IPS-20b (cell line): ENCODE measurements at regions not wholly inside any gene's neighbourhood (a gene's known extent, or its start where the extent isn't known, plus 50 kb on each side); places are given as distances from the start of the nearest gene placed in this dataset.
"Not testable (repeated sequence)": the region's sequence is repeated elsewhere in the genome, so short reads cannot be mapped to it uniquely, and the experiment has no call there.

Source experiments
- H3K27ac ChIP-seq: one replicate; pipeline ENCODE4 v1.5.1; 2013; ENCODE audit warnings: low read length
- H3K27me3 ChIP-seq: 2 replicates; pipeline ENCODE4 v1.6.1; 2013; ENCODE audit warnings: mild to moderate bottlenecking, low read length, inconsistent platforms; ENCODE audit not compliant: insufficient read depth
- H3K36me3 ChIP-seq: 2 replicates; pipeline ENCODE4 v1.6.1; 2013; ENCODE audit warnings: low read depth, mild to moderate bottlenecking, inconsistent platforms, low read length, moderate library complexity; ENCODE audit not compliant: insufficient read depth
- H3K4me1 ChIP-seq: 2 replicates; pipeline ENCODE4 v1.6.1; 2013; ENCODE audit warnings: mild to moderate bottlenecking, control low read depth, inconsistent platforms, low read length, moderate library complexity; ENCODE audit not compliant: insufficient read depth
- H3K4me3 ChIP-seq: 2 replicates; pipeline ENCODE4 v1.5.1; 2013; ENCODE audit warnings: mild to moderate bottlenecking, low read length, inconsistent platforms
- H3K9ac ChIP-seq: 2 replicates; pipeline ENCODE4 v1.6.1; 2013; ENCODE audit warnings: low read depth, mild to moderate bottlenecking, inconsistent platforms, low read length, moderate library complexity
- H3K9me3 ChIP-seq: 2 replicates; pipeline ENCODE4 v1.6.1; 2013; ENCODE audit warnings: mild to moderate bottlenecking, low read depth, low read length, inconsistent platforms; ENCODE audit not compliant: insufficient read depth

GRCh38 chr16:85279825-85280545 is 167.7 kb upstream of the CIBAR2 start:
- H3K4me1 ChIP-seq, result peaks cover 6% of the 10 kb centered on the region; the same call in 1 of the 2 replicates
- H3K27ac ChIP-seq, result no peak overlapping the region
- no peaks in the 10 kb centered on the region for H3K36me3 ChIP-seq
- no peak overlapping the region; the same call in 1 of the 2 replicates for H3K9ac ChIP-seq
- no peaks in the 10 kb centered on the region for H3K9me3 ChIP-seq
- peaks cover 8% of the 10 kb centered on the region; the same call in 1 of the 2 replicates for H3K27me3 ChIP-seq
- H3K4me3 ChIP-seq, result no peak overlapping the region

GRCh38 chr16:85281181-85281580 is 168.9 kb upstream of the CIBAR2 start:
- Histone ChIP-seq H3K9ac (no peak overlapping the region), H3K9me3 (no peaks in the 10 kb centered on the region), H3K27me3 (peaks cover 11% of the 10 kb centered on the region; the same call in 1 of the 2 replicates), H3K27ac (no peak overlapping the region), H3K36me3 (no peaks in the 10 kb centered on the region), H3K4me1 (peaks cover 6% of the 10 kb centered on the region; the same call in 1 of the 2 replicates), H3K4me3 (no peak overlapping the region)

- no peaks in the 10 kb centered on the region for H3K9me3 ChIP-seq
- peaks cover 3% of the 10 kb centered on the region; the same call in 1 of the 2 replicates for H3K4me1 ChIP-seq
- no peak overlapping the region for H3K27ac ChIP-seq
- H3K36me3 ChIP-seq, result no peaks in the 10 kb centered on the region
- no peak overlapping the region for H3K9ac ChIP-seq
- H3K27me3 ChIP-seq, result peaks cover 11% of the 10 kb centered on the region; the same call in 1 of the 2 replicates
- H3K4me3 ChIP-seq, result no peak overlapping the region
These were observed 170.6 kb upstream of the CIBAR2 start for GRCh38 chr16:85282842-85283241.

GRCh38 chr16:85283305-85284050 is 171.2 kb upstream of the CIBAR2 start:
- Histone ChIP-seq H3K9me3 (no peaks in the 10 kb centered on the region), H3K36me3 (no peaks in the 10 kb centered on the region), H3K27me3 (peaks cover 11% of the 10 kb centered on the region; the same call in 1 of the 2 replicates), H3K27ac (no peak overlapping the region), H3K9ac (no peak overlapping the region), H3K4me1 (peaks cover 3% of the 10 kb centered on the region; the same call in 1 of the 2 replicates), H3K4me3 (no peak overlapping the region)

GRCh38 chr16:85284141-85284817 is 172.0 kb upstream of the CIBAR2 start:
- Histone ChIP-seq H3K27ac (no peak overlapping the region), H3K9ac (no peak overlapping the region), H3K27me3 (peaks cover 11% of the 10 kb centered on the region; the same call in 1 of the 2 replicates)

GRCh38 chr16:85285681-85286065 is 173.4 kb upstream of the CIBAR2 start:
- Histone ChIP-seq H3K27ac (no peak overlapping the region), H3K36me3 (no peaks in the 10 kb centered on the region), H3K4me3 (no peak overlapping the region), H3K4me1 (peaks cover 3% of the 10 kb centered on the region; the same call in 1 of the 2 replicates), H3K27me3 (peaks cover 11% of the 10 kb centered on the region; the same call in 1 of the 2 replicates), H3K9ac (no peak overlapping the region), H3K9me3 (no peaks in the 10 kb centered on the region)

More at GRCh38 chr16:85284141-85284817, 172.0 kb upstream of the CIBAR2 start:
- Histone ChIP-seq H3K4me3 (no peak overlapping the region), H3K4me1 (peaks cover 3% of the 10 kb centered on the region; the same call in 1 of the 2 replicates), H3K9me3 (no peaks in the 10 kb centered on the region), H3K36me3 (no peaks in the 10 kb centered on the region)

- H3K36me3 ChIP-seq, result no peaks in the 10 kb centered on the region
- no peak overlapping the region for H3K4me3 ChIP-seq
- H3K9ac ChIP-seq, result no peak overlapping the region
- no peaks in the 10 kb centered on the region for H3K9me3 ChIP-seq
- H3K27ac ChIP-seq, result no peak overlapping the region
- H3K4me1 ChIP-seq, result peaks cover 3% of the 10 kb centered on the region; the same call in 1 of the 2 replicates
- peaks cover 11% of the 10 kb centered on the region; the same call in 1 of the 2 replicates for H3K27me3 ChIP-seq
These were observed 174.0 kb upstream of the CIBAR2 start for GRCh38 chr16:85286066-85286831.

- no peak overlapping the region for H3K27ac ChIP-seq
- no peak overlapping the region for H3K4me3 ChIP-seq
- H3K9me3 ChIP-seq, result no peaks in the 10 kb centered on the region
- H3K9ac ChIP-seq, result no peak overlapping the region
- peaks cover 11% of the 10 kb centered on the region; the same call in 1 of the 2 replicates for H3K27me3 ChIP-seq
- H3K36me3 ChIP-seq, result no peaks in the 10 kb centered on the region
- peaks cover 3% of the 10 kb centered on the region; the same call in 1 of the 2 replicates for H3K4me1 ChIP-seq
These were observed 174.9 kb upstream of the CIBAR2 start for GRCh38 chr16:85286951-85287814.

GRCh38 chr16:85287815-85288109 is 175.5 kb upstream of the CIBAR2 start:
- not testable (repeated sequence) for H3K4me3 ChIP-seq, H3K36me3 ChIP-seq, H3K9me3 ChIP-seq, H3K9ac ChIP-seq, H3K4me1 ChIP-seq, H3K27ac ChIP-seq
- peaks cover 11% of the 10 kb centered on the region; the same call in 1 of the 2 replicates for H3K27me3 ChIP-seq

- Histone ChIP-seq H3K4me1 (peaks cover 3% of the 10 kb centered on the region; the same call in 1 of the 2 replicates), H3K36me3 (no peaks in the 10 kb centered on the region), H3K9me3 (no peaks in the 10 kb centered on the region), H3K27me3 (peaks cover 11% of the 10 kb centered on the region; the same call in 1 of the 2 replicates), H3K27ac (no peak overlapping the region), H3K4me3 (no peak overlapping the region), H3K9ac (no peak overlapping the region)
These were observed 176.1 kb upstream of the CIBAR2 start for GRCh38 chr16:85288341-85288868.
